GM19395 (cell line): ENCODE measurements at regions not wholly inside any gene's neighbourhood (a gene's known extent, or its start where the extent isn't known, plus 50 kb on each side); places are given as distances from the start of the nearest gene placed in this dataset.
"Not testable (repeated sequence)": the region's sequence is repeated elsewhere in the genome, so short reads cannot be mapped to it uniquely, and the experiment has no call there.

Source experiments
- ATAC-seq: cut with Tn5 transposase; IDR thresholded peaks from one replicate; pipeline ENCODE4 v1.9.1; 2021; ENCODE audit warnings: mild to moderate bottlenecking, moderate library complexity; ENCODE audit not compliant: unreplicated experiment

- ATAC-seq = no peak
Observed at GRCh38 chr2:3899536-3900155, 196.3 kb downstream of the DCDC2C start.

GRCh38 chr2:3902131-3902530 lies 198.8 kb downstream of the DCDC2C start:
- no peak for ATAC-seq

- no peak for ATAC-seq
Observed at GRCh38 chr2:3904061-3904460, 200.7 kb downstream of the DCDC2C start.

- ATAC-seq = not testable (repeated sequence)
Observed at GRCh38 chr2:3908498-3908897, 205.1 kb downstream of the DCDC2C start.

GRCh38 chr2:3911882-3912455 lies 208.6 kb downstream of the DCDC2C start:
- no peak for ATAC-seq

- no peak for ATAC-seq
Observed at GRCh38 chr2:3913166-3913565, 209.8 kb downstream of the DCDC2C start.

GRCh38 chr2:3914241-3914640 lies 210.9 kb downstream of the DCDC2C start:
- no peak for ATAC-seq

GRCh38 chr2:3927031-3927430 lies 223.7 kb downstream of the DCDC2C start:
- no peak for ATAC-seq

GRCh38 chr2:3929374-3929773 lies 226.0 kb downstream of the DCDC2C start:
- ATAC-seq = no peak

- no peak for ATAC-seq
Observed at GRCh38 chr2:3930246-3930645, 226.9 kb downstream of the DCDC2C start.

GRCh38 chr2:3940661-3941060 lies 237.3 kb downstream of the DCDC2C start:
- no peak for ATAC-seq

GRCh38 chr2:3942841-3943240 lies 239.5 kb downstream of the DCDC2C start:
- no peak for ATAC-seq

- no peak for ATAC-seq
Observed at GRCh38 chr2:3944071-3944470, 240.7 kb downstream of the DCDC2C start.

- ATAC-seq = no peak
Observed at GRCh38 chr2:3944841-3945240, 241.5 kb downstream of the DCDC2C start.

- no peak for ATAC-seq
Observed at GRCh38 chr2:3948191-3948590, 244.8 kb downstream of the DCDC2C start.

GRCh38 chr2:3951131-3951954 lies 248.0 kb downstream of the DCDC2C start:
- ATAC-seq = no peak

- ATAC-seq = no peak
Observed at GRCh38 chr2:3952866-3953516, 249.6 kb downstream of the DCDC2C start.

- no peak for ATAC-seq
Observed at GRCh38 chr2:3954261-3954660, 250.9 kb downstream of the DCDC2C start.

GRCh38 chr2:3956406-3956805 lies 253.0 kb downstream of the DCDC2C start:
- ATAC-seq = no peak

- ATAC-seq = no peak
Observed at GRCh38 chr2:3956892-3957291, 253.5 kb downstream of the DCDC2C start.

GRCh38 chr2:3958465-3958864 lies 255.1 kb downstream of the DCDC2C start:
- no peak for ATAC-seq

GRCh38 chr2:3958969-3959368 lies 255.6 kb downstream of the DCDC2C start:
- no peak for ATAC-seq
